Heart right ventricle (tissue), 16 donors: ENCODE measurements at regions not wholly inside any gene's neighbourhood (a gene's known extent, or its start where the extent isn't known, plus 50 kb on each side); places are given as distances from the start of the nearest gene placed in this dataset.
A peak's percentile ranks its signal among the peaks of the same experiment; 100 is the strongest.

ENCODE experiments used
- ATAC-seq, 8 donors: fragments of 200-7000 bp; cut with Tn5 transposase; one replicate each; pipeline ENCODE4 v1.9.1; 2020; ENCODE audit warnings: mild to moderate bottlenecking in 8 of 8, moderate library complexity in 8 of 8, moderate number of reproducible peaks in 1 of 8
- DNase-seq, 2 donors: peaks; one replicate each; pipeline ENCODE4 v3.0.0-alpha.2; 2020
- H3K27ac ChIP-seq, 10 donors: fragments of 200-600 bp; sonication (generic) in 2 of 10; one replicate each; pipeline versions ENCODE4 v1.5.0 to v1.8.0; 2020 to 2022; ENCODE audit warnings: mild to moderate bottlenecking in 3 of 10
- H3K27me3 ChIP-seq, 7 donors: fragments of 200-600 bp; one replicate each; pipeline ENCODE4 v1.8.0; 2021 to 2022; ENCODE audit warnings: mild to moderate bottlenecking in 2 of 7
- H3K36me3 ChIP-seq, 9 donors: fragments of 200-600 bp; sonication (generic) in 1 of 9; one replicate each; pipeline versions ENCODE4 v1.5.0 to v1.8.0; 2020 to 2022; ENCODE audit warnings: mild to moderate bottlenecking in 2 of 9
- H3K4me1 ChIP-seq, 9 donors: fragments of 200-600 bp; sonication (generic) in 1 of 9; one replicate each; pipeline versions ENCODE4 v1.5.0 to v1.8.0; 2020 to 2022; ENCODE audit warnings: mild to moderate bottlenecking in 4 of 9
- H3K4me3 ChIP-seq, 10 donors: fragments of 200-600 bp; sonication (generic) in 2 of 10; one replicate each; pipeline versions ENCODE4 v1.5.0 to v1.8.0; 2020 to 2022; ENCODE audit warnings: mild to moderate bottlenecking in 7 of 10, moderate library complexity in 2 of 10
- H3K9me3 ChIP-seq, 11 donors: fragments of 200-600 bp in 10 of 11; sonication (generic) in 2 of 11; one replicate each; pipeline versions ENCODE4 v1.5.0 to v1.8.0; 2013 to 2022; ENCODE audit warnings: mild to moderate bottlenecking in 2 of 11, control low read depth in 1 of 11, moderate library complexity in 1 of 11
- CTCF ChIP-seq, 9 donors: fragments of 200-600 bp; sonication (generic) in 2 of 9; IDR thresholded peaks; one replicate each; pipeline versions ENCODE4 v1.5.0 to v1.8.0; 2021 to 2022; ENCODE audit warnings: antibody characterized with exemption in 9 of 9, mild to moderate bottlenecking in 5 of 9, moderate library complexity in 1 of 9
- WGBS, 2 donors: extraction: QIAGEN DNeasy Blood & Tissue Kit; methylation state at CpG; one replicate each; pipeline ENCODE4 v1.1.7; 2013; ENCODE audit warnings: inconsistent platforms in 1 of 2; 5-methylcytosine and 5-hydroxymethylcytosine counted together
- intact Hi-C, 10 donors: fragments of 100-400 bp; cut with DNase I; formaldehyde crosslinking; loops; one replicate each; pipeline versions ENCODE4 v1.11.1 to v1.14.2; 2022
- donor health status: Arrhythmogenic right ventricular cardiomyopathy.
- donor health status: ischemic (EF 13 %, LVEDD 7.1; RV severe dilation, severe dysfunction).
- donor health status: healthy with polysubstance abuse.
- donor health status: DM: no; HTN: yes; CAD: no.
- donor health status: DM: no; HTN: no; CAD: no.
- donor health status: ischemic (EF 25% LVEDD 6.9; RV normal size, moderate dysfunction).
- donor health status: ischemic (EF 25% LVEDD 5.7; RV mildly dilated, moderate dysfunction).
- donor health status: healthy.
- donor health status: DM: yes; HTN: yes; CAD: no.
- donor health status: Ischemic cardiomyopathy.
- donor health status: ischemic (EF 35%, LVEDD 5.7; RV mildly dilated, moderate dysfunction).
- donor health status: nonischemic (EF 11% LVEDD 7.7; RV severe dilation, severe dysfunction).
- donor health status: DM: yes; HTN: yes; CAD: no.
- donor health status: PGD.
- donor health status: ischemic (EF 29% LVEDD 5.4; RV normal size, mild dysfunction).
- donor health status: nonischemic (EF 23%, LVEDD 6.1; RV moderate dilation, normal function).

- no peak for TF ChIP-seq CTCF (IDR thresholded peaks at IDR 0.05)
- Histone ChIP-seq H3K9me3 (peaks cover 0 to 4% (median 0%) of the 10 kb centered on the region in 11 donors), H3K27ac (no peak overlapping the region), H3K4me3 (no peak overlapping the region), H3K4me1 (peaks cover 0 to 9% (median 0%) of the 10 kb centered on the region in 9 donors), H3K27me3 (no peaks in the 10 kb centered on the region), H3K36me3 (no peaks in the 10 kb centered on the region)
- intact Hi-C loops = no loop called here
- DNase-seq = no peak
- ATAC-seq = no peak
- WGBS, 2 donors = 66 to 71% methylated on average over 5 of the region's 5 CpGs
Measured at GRCh38 chr2:184268900-184269477, 329.3 kb upstream of the ZNF804A start.

GRCh38 chr2:184270660-184271059 lies 327.7 kb upstream of the ZNF804A start:
- TF ChIP-seq CTCF (IDR thresholded peaks at IDR 0.05) = no peak
- Histone ChIP-seq H3K9me3 (no peaks in the 10 kb centered on the region), H3K27me3 (no peaks in the 10 kb centered on the region), H3K4me3 (no peak overlapping the region), H3K4me1 (peaks cover 0 to 9% (median 0%) of the 10 kb centered on the region in 9 donors), H3K36me3 (no peaks in the 10 kb centered on the region), H3K27ac (no peak overlapping the region)
- DNase-seq (no peak), ATAC-seq (peak in 1 of 8 donors; percentile 25)
- intact Hi-C loops = no loop called here
- WGBS, 2 donors = 61 to 69% methylated on average over 5 of the region's 5 CpGs

- peak overlapping the region in 1 of 10 donors; percentile 14 for H3K27ac ChIP-seq
- no peak overlapping the region for H3K4me3 ChIP-seq
- ATAC-seq = peak in 4 of 8 donors; percentile 45 to 87 (median 74)
- 26 to 53% methylated on average over 1 of the region's 1 CpG for WGBS, 2 donors
- H3K36me3 ChIP-seq = no peaks in the 10 kb centered on the region
- no peaks in the 10 kb centered on the region for H3K27me3 ChIP-seq
- H3K4me1 ChIP-seq = peaks cover 0 to 9% (median 0%) of the 10 kb centered on the region in 9 donors
- TF ChIP-seq CTCF (IDR thresholded peaks at IDR 0.05) = no peak
- no peak for DNase-seq
- intact Hi-C loops = no loop called here
- no peaks in the 10 kb centered on the region for H3K9me3 ChIP-seq
Measured at GRCh38 chr2:184272056-184272455, 326.3 kb upstream of the ZNF804A start.

GRCh38 chr2:184294831-184295230 lies 303.5 kb upstream of the ZNF804A start:
- intact Hi-C loops = no loop called here
- Histone ChIP-seq H3K4me1 (no peaks in the 10 kb centered on the region), H3K27me3 (no peaks in the 10 kb centered on the region), H3K9me3 (no peaks in the 10 kb centered on the region), H3K27ac (no peak overlapping the region), H3K36me3 (no peaks in the 10 kb centered on the region), H3K4me3 (no peak overlapping the region)
- DNase-seq (no peak), ATAC-seq (no peak)
- TF ChIP-seq CTCF (IDR thresholded peaks at IDR 0.05) = no peak
- WGBS, 2 donors = 48 to 65% methylated on average over 2 of the region's 2 CpGs
